WTC11 (cell line): ENCODE measurements at regions not wholly inside any gene's neighbourhood (a gene's known extent, or its start where the extent isn't known, plus 50 kb on each side); places are given as distances from the start of the nearest gene placed in this dataset.

Source experiments
- ATAC-seq: fragments of 200-7000 bp; cut with Tn5 transposase; 2 replicates; pipeline ENCODE4 v1.10.0; 2021; ENCODE audit warnings: mild to moderate bottlenecking, moderate library complexity
- CTCF ChIA-PET: fragments of 300-600 bp; sonication (Branson Sonifier 250); formaldehyde crosslinking; loops from one replicate; lab custom pipeline; 2021; ENCODE audit warnings: antibody characterized with exemption; lab: Charles Lee
- POLR2A ChIA-PET: fragments of 350-600 bp; sonication (Branson Sonifier 250); formaldehyde crosslinking; loops from one replicate; lab custom pipeline; 2021; ENCODE audit warnings: antibody characterized with exemption; lab: Charles Lee
- DNase-seq: peaks from one replicate; pipeline ENCODE4 v3.0.0; 2021; ENCODE audit warnings: low spot score
- H3K27ac Mint-ChIP-seq: 2 replicates; pipeline ENCODE4 v1.8.0; 2021; ENCODE audit warnings: mixed read lengths
- H3K27me3 Mint-ChIP-seq: 2 replicates; pipeline ENCODE4 v1.8.0; 2021; ENCODE audit warnings: low read depth, mild to moderate bottlenecking, moderate library complexity, mixed read lengths
- H3K36me3 Mint-ChIP-seq: 2 replicates; pipeline ENCODE4 v1.8.0; 2021; ENCODE audit warnings: mixed read lengths
- H3K4me1 Mint-ChIP-seq: 2 replicates; pipeline ENCODE4 v1.8.0; 2022; ENCODE audit warnings: mixed read lengths
- H3K4me3 Mint-ChIP-seq: 2 replicates; pipeline ENCODE4 v1.8.0; 2021; ENCODE audit warnings: mild to moderate bottlenecking, moderate library complexity, mixed read lengths
- H3K9me3 Mint-ChIP-seq: 2 replicates; pipeline ENCODE4 v1.8.0; 2021; ENCODE audit warnings: mixed read lengths
- ATF6 ChIP-seq: sonication (generic); formaldehyde crosslinking; IDR thresholded peaks from 2 replicates; pipeline ENCODE4 v1.8.1; 2023; ENCODE audit warnings: mild to moderate bottlenecking, missing genetic modification reagents
- CREM ChIP-seq: sonication (generic); formaldehyde crosslinking; IDR thresholded peaks from 2 replicates; pipeline ENCODE4 v1.8.1; 2022; ENCODE audit warnings: mild to moderate bottlenecking, missing genetic modification reagents, moderate library complexity
- ELF4 ChIP-seq: sonication (generic); formaldehyde crosslinking; IDR thresholded peaks from 2 replicates; pipeline ENCODE4 v1.8.1; 2022; ENCODE audit warnings: low read depth, mild to moderate bottlenecking, moderate library complexity, missing genetic modification reagents
- ETV6 ChIP-seq: sonication (generic); formaldehyde crosslinking; IDR thresholded peaks from 2 replicates; pipeline ENCODE4 v1.8.1; 2022; ENCODE audit warnings: mild to moderate bottlenecking, missing genetic modification reagents
- FOXK1 ChIP-seq: sonication (generic); formaldehyde crosslinking; IDR thresholded peaks from 2 replicates; pipeline ENCODE4 v1.8.0; 2022; ENCODE audit warnings: mild to moderate bottlenecking, moderate library complexity, missing genetic modification reagents
- GTF2I ChIP-seq: fragments of 250-450 bp; sonication (Bioruptor Pico); conservative IDR thresholded peaks from 2 replicates; pipeline ENCODE4 v1.4.0; 2021; ENCODE audit warnings: mild to moderate bottlenecking
- HMGA2 ChIP-seq: fragments of 250-450 bp; sonication (Bioruptor Pico); IDR thresholded peaks from 2 replicates; pipeline ENCODE4 v1.4.0; 2021; ENCODE audit warnings: mild to moderate bottlenecking, moderate library complexity
- KAT7 ChIP-seq: sonication (generic); formaldehyde crosslinking; IDR thresholded peaks from 2 replicates; pipeline ENCODE4 v1.8.1; 2023; ENCODE audit warnings: missing genetic modification reagents, mild to moderate bottlenecking, borderline replicate concordance
- MLX ChIP-seq: sonication (generic); formaldehyde crosslinking; IDR thresholded peaks from 2 replicates; pipeline ENCODE4 v1.8.1; 2023; ENCODE audit warnings: mild to moderate bottlenecking, missing genetic modification reagents, moderate library complexity
- NFYB ChIP-seq: sonication (generic); formaldehyde crosslinking; conservative IDR thresholded peaks from 2 replicates; pipeline ENCODE4 v1.8.0; 2022; ENCODE audit warnings: low read depth, missing genetic modification reagents
- OVOL2 ChIP-seq: fragments of 250-450 bp; sonication (Bioruptor Pico); IDR thresholded peaks from 2 replicates; pipeline ENCODE4 v1.9.0; 2021; ENCODE audit warnings: mild to moderate bottlenecking, borderline replicate concordance
- SMAD3 ChIP-seq: sonication (generic); formaldehyde crosslinking; IDR thresholded peaks from 2 replicates; pipeline ENCODE4 v1.8.0; 2022; ENCODE audit warnings: missing genetic modification reagents, mild to moderate bottlenecking, borderline replicate concordance
- SMAD4 ChIP-seq: sonication (generic); formaldehyde crosslinking; IDR thresholded peaks from 2 replicates; pipeline ENCODE4 v1.8.0; 2022; ENCODE audit warnings: mild to moderate bottlenecking, missing genetic modification reagents
- ZMAT4 ChIP-seq: fragments of 250-450 bp; sonication (Bioruptor Pico); IDR thresholded peaks from 2 replicates; pipeline ENCODE4 v1.9.0; 2021; ENCODE audit warnings: mild to moderate bottlenecking
- ZNF396 ChIP-seq: fragments of 250-450 bp; sonication (Bioruptor Pico); IDR thresholded peaks from 2 replicates; pipeline ENCODE4 v1.8.0; 2021; ENCODE audit warnings: mild to moderate bottlenecking, moderate library complexity, borderline replicate concordance
- ZNF416 ChIP-seq: fragments of 250-450 bp; sonication (Bioruptor Pico); IDR thresholded peaks from 2 replicates; pipeline ENCODE4 v1.9.0; 2021; ENCODE audit warnings: mild to moderate bottlenecking, inconsistent platforms
- ZNF425 ChIP-seq: fragments of 250-450 bp; sonication (Bioruptor Pico); conservative IDR thresholded peaks from 2 replicates; pipeline ENCODE4 v1.9.0; 2021; ENCODE audit warnings: mild to moderate bottlenecking
- TF ChIP-seq, protein P1 (sequence below): sonication (generic); formaldehyde crosslinking; IDR thresholded peaks from 2 replicates; pipeline ENCODE4 v1.8.0; 2022; ENCODE audit warnings: mild to moderate bottlenecking, missing genetic modification reagents
- TF ChIP-seq, protein P2 (sequence below): sonication (generic); formaldehyde crosslinking; IDR thresholded peaks from 2 replicates; pipeline ENCODE4 v1.8.1; 2023; ENCODE audit warnings: mild to moderate bottlenecking, missing genetic modification reagents
- TF ChIP-seq, protein P3 (sequence below): fragments of 200-600 bp; IDR thresholded peaks from 2 replicates; pipeline ENCODE4 v1.8.0; 2022; ENCODE audit warnings: antibody characterized with exemption
- TF ChIP-seq, protein P4 (sequence below): sonication (generic); formaldehyde crosslinking; IDR thresholded peaks from 2 replicates; pipeline ENCODE4 v1.8.1; 2022; ENCODE audit warnings: mild to moderate bottlenecking, moderate library complexity, missing genetic modification reagents
- TF ChIP-seq, protein P5 (sequence below): sonication (generic); formaldehyde crosslinking; IDR thresholded peaks from 2 replicates; pipeline ENCODE4 v1.8.0; 2023; ENCODE audit warnings: missing genetic modification reagents

DNA sequence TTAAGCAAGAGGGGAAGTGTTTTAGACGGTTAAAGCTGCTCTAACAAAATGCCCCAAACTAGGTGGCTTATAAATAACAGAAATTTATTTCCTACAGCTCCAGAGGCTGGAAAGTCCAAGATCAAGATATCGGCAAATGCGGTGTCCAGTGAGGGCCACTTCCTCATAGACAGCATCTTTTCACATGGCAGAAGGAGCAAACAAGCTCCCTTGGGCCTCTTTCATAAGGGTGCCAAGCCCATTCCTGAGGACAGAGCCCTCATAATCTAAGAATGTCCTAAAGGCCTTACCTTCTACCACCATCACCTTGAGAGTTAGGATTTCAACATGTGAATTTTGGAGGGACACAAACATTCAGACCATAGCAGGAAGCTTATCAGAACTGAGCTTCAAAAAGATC lies 57.3 kb upstream of the PPP1CB start:
- Mint-ChIP-seq H3K4me3 (no peak overlapping the region), H3K27me3 (no peaks in the 10 kb centered on the region; the same call in 1 of the 2 replicates), H3K9me3 (no peaks in the 10 kb centered on the region), H3K4me1 (peaks cover 14% of the 10 kb centered on the region), H3K36me3 (no peaks in the 10 kb centered on the region), H3K27ac (no peak overlapping the region)
- DNase-seq (no peak), ATAC-seq (no peak)
- CTCF ChIA-PET: interaction anchor here (1.6 to 1.7 kb wide), 2 partner anchors 100 to 128 kb away, joined by 5 to 6 read pairs; no protein-coding TSS in a partner anchor
- POLR2A ChIA-PET: no interaction called here
- TF ChIP-seq ZNF425 (CRISPR knock-in tag) (no peak), FOXK1 (CRISPR knock-in tag) (no peak), ZMAT4 (no peak), KAT7 (CRISPR knock-in tag) (no peak), SMAD4 (CRISPR knock-in tag) (no peak)
- TF ChIP-seq, protein P1, sequence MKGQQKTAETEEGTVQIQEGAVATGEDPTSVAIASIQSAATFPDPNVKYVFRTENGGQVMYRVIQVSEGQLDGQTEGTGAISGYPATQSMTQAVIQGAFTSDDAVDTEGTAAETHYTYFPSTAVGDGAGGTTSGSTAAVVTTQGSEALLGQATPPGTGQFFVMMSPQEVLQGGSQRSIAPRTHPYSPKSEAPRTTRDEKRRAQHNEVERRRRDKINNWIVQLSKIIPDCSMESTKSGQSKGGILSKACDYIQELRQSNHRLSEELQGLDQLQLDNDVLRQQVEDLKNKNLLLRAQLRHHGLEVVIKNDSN (CRISPR knock-in tag): no peak
- TF ChIP-seq, protein P2, sequence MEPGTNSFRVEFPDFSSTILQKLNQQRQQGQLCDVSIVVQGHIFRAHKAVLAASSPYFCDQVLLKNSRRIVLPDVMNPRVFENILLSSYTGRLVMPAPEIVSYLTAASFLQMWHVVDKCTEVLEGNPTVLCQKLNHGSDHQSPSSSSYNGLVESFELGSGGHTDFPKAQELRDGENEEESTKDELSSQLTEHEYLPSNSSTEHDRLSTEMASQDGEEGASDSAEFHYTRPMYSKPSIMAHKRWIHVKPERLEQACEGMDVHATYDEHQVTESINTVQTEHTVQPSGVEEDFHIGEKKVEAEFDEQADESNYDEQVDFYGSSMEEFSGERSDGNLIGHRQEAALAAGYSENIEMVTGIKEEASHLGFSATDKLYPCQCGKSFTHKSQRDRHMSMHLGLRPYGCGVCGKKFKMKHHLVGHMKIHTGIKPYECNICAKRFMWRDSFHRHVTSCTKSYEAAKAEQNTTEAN: no peak

- no peak for DNase-seq
- Mint-ChIP-seq H3K27me3 (no peaks in the 10 kb centered on the region; the same call in 1 of the 2 replicates), H3K27ac (no peak overlapping the region), H3K4me3 (no peak overlapping the region), H3K9me3 (no peaks in the 10 kb centered on the region), H3K36me3 (no peaks in the 10 kb centered on the region), H3K4me1 (peaks cover 14% of the 10 kb centered on the region)
- peak; percentile 63 for ATAC-seq
- CTCF ChIA-PET: interaction anchor here (0.7 to 1.7 kb wide), 5 partner anchors 24 to 257 kb away, joined by 3 to 6 read pairs (median 4); no protein-coding TSS in a partner anchor
- TF ChIP-seq, protein P3, sequence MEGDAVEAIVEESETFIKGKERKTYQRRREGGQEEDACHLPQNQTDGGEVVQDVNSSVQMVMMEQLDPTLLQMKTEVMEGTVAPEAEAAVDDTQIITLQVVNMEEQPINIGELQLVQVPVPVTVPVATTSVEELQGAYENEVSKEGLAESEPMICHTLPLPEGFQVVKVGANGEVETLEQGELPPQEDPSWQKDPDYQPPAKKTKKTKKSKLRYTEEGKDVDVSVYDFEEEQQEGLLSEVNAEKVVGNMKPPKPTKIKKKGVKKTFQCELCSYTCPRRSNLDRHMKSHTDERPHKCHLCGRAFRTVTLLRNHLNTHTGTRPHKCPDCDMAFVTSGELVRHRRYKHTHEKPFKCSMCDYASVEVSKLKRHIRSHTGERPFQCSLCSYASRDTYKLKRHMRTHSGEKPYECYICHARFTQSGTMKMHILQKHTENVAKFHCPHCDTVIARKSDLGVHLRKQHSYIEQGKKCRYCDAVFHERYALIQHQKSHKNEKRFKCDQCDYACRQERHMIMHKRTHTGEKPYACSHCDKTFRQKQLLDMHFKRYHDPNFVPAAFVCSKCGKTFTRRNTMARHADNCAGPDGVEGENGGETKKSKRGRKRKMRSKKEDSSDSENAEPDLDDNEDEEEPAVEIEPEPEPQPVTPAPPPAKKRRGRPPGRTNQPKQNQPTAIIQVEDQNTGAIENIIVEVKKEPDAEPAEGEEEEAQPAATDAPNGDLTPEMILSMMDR: no peak
- TF ChIP-seq MLX (CRISPR knock-in tag): no peak
- TF ChIP-seq SMAD3: no peak
- no peak for TF ChIP-seq ATF6 (CRISPR knock-in tag)
- TF ChIP-seq, protein P2: no peak
- no peak for TF ChIP-seq ZNF396 (CRISPR knock-in tag)
- no peak for TF ChIP-seq CREM (CRISPR knock-in tag)
- TF ChIP-seq, protein P4, sequence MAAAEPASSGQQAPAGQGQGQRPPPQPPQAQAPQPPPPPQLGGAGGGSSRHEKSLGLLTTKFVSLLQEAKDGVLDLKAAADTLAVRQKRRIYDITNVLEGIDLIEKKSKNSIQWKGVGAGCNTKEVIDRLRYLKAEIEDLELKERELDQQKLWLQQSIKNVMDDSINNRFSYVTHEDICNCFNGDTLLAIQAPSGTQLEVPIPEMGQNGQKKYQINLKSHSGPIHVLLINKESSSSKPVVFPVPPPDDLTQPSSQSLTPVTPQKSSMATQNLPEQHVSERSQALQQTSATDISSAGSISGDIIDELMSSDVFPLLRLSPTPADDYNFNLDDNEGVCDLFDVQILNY: no peak
- TF ChIP-seq ETV6 (CRISPR knock-in tag): no peak
- TF ChIP-seq, protein P1 (CRISPR knock-in tag): no peak
- no peak for TF ChIP-seq GTF2I (CRISPR knock-in tag)
- no peak for TF ChIP-seq HMGA2 (CRISPR knock-in tag)
- no peak for TF ChIP-seq ELF4 (CRISPR knock-in tag)
- TF ChIP-seq, protein P5, sequence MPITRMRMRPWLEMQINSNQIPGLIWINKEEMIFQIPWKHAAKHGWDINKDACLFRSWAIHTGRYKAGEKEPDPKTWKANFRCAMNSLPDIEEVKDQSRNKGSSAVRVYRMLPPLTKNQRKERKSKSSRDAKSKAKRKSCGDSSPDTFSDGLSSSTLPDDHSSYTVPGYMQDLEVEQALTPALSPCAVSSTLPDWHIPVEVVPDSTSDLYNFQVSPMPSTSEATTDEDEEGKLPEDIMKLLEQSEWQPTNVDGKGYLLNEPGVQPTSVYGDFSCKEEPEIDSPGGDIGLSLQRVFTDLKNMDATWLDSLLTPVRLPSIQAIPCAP (CRISPR knock-in tag): no peak
- TF ChIP-seq ZNF416 (CRISPR knock-in tag): no peak
- no peak for TF ChIP-seq OVOL2 (CRISPR knock-in tag)
- TF ChIP-seq NFYB (CRISPR knock-in tag): no peak
- POLR2A ChIA-PET: interaction anchor here (0.5 to 1.2 kb wide), 4 partner anchors 57 to 1880 kb away, joined by 3 read pairs; partner anchors contain the start of gene PPP1CB
These were observed 56.4 kb upstream of the PPP1CB start for GRCh38 chr2:28695245-28695647.
